ENCODE measurements at regions not wholly inside any gene's neighbourhood (a gene's known extent, or its start where the extent isn't known, plus 50 kb on each side); places are given as distances from the start of the nearest gene placed in this dataset.

DNA sequence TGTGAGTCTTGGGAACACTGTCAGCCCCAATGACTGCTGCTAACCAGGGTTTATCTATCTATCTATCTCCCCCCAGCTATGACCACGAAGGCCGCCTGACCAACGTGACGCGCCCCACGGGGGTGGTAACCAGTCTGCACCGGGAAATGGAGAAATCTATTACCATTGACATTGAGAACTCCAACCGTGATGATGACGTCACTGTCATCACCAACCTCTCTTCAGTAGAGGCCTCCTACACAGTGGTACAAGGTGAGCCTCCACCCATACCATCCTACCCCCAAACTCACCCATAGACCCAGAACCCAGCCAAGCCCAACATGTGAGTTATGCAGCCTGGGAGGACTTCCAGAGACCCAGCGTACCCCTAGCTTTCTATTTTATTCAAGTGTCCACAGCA, 65.4 kb upstream of the WWC1 start:
- 94% methylated on average over 10 of the region's 10 CpGs; no CpG with 5 or more reads in 1 of the 2 donors for WGBS, 2 donors (ENCODE audit: low coverage in 1 of 2)
- Histone ChIP-seq H3K4me3 (no peak overlapping the region), H3K36me3 (no peaks in the 10 kb centered on the region), H3K4me1 (no peaks in the 10 kb centered on the region), H3K27ac (no peak overlapping the region), H3K9me3 (no peaks in the 10 kb centered on the region), H3K27me3 (peaks cover under 1% of the 10 kb centered on the region)
- in situ Hi-C loops (cut with MboI; ENCODE audit: low pct_ligation_motif_present in 1 of 4, low pct_unique_long_range_greater_than_20kb in 1 of 4, low sequenced_read_pairs in 3 of 4) = loop anchor here in 2 of 4 donors (10.0 kb wide), 1 partner anchor 501 kb away; no protein-coding TSS in a partner anchor
- intact Hi-C loops (cut with DNase I; ENCODE audit: low total_unique reads) = no loop called here
- DNase-seq = no peak
- TF ChIP-seq POLR2A (IDR thresholded peaks at IDR 0.05) = no peak
- no peak for TF ChIP-seq EP300 (IDR thresholded peaks at IDR 0.05; ENCODE audit: low read depth)
- TF ChIP-seq, protein P1, sequence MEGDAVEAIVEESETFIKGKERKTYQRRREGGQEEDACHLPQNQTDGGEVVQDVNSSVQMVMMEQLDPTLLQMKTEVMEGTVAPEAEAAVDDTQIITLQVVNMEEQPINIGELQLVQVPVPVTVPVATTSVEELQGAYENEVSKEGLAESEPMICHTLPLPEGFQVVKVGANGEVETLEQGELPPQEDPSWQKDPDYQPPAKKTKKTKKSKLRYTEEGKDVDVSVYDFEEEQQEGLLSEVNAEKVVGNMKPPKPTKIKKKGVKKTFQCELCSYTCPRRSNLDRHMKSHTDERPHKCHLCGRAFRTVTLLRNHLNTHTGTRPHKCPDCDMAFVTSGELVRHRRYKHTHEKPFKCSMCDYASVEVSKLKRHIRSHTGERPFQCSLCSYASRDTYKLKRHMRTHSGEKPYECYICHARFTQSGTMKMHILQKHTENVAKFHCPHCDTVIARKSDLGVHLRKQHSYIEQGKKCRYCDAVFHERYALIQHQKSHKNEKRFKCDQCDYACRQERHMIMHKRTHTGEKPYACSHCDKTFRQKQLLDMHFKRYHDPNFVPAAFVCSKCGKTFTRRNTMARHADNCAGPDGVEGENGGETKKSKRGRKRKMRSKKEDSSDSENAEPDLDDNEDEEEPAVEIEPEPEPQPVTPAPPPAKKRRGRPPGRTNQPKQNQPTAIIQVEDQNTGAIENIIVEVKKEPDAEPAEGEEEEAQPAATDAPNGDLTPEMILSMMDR (IDR thresholded peaks at IDR 0.05) = no peak
- no peak for TF ChIP-seq POLR2AphosphoS5 (IDR thresholded peaks at IDR 0.05)

DNA sequence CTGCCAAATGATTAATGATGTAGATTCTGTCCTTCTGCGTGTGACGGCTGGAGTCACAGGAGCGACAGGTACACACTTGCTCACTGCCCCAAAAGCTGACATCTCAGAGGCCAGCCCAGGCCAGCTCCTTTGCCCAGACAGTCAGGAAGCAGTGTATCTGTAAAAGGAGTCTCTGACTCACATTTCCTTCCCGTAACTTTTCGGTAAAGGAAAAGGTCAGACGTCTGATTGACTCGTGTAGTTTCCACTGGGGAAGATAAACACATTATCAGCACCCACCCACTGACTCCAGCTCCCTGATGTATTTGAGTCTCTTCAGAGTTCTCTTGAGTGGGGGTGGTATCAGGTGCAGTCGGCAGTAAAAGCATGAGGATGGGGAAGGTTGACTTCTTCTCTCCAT, 64.4 kb upstream of the WWC1 start:
- no peak for DNase-seq
- Histone ChIP-seq H3K4me3 (no peak overlapping the region), H3K36me3 (no peaks in the 10 kb centered on the region), H3K4me1 (no peaks in the 10 kb centered on the region), H3K27ac (no peak overlapping the region), H3K9me3 (no peaks in the 10 kb centered on the region), H3K27me3 (no peaks in the 10 kb centered on the region)
- intact Hi-C loops (cut with DNase I; ENCODE audit: low total_unique reads) (no loop called here), in situ Hi-C loops (cut with MboI; ENCODE audit: low pct_ligation_motif_present in 1 of 4, low pct_unique_long_range_greater_than_20kb in 1 of 4, low sequenced_read_pairs in 3 of 4) (loop anchor here in 2 of 4 donors (10.0 kb wide), 1 partner anchor 502 kb away; no protein-coding TSS in a partner anchor)
- TF ChIP-seq POLR2A (IDR thresholded peaks at IDR 0.05) = no peak
- 74 to 85% methylated on average over 4 to 8 of the region's 8 CpGs for WGBS, 2 donors (ENCODE audit: low coverage in 1 of 2)

DNA sequence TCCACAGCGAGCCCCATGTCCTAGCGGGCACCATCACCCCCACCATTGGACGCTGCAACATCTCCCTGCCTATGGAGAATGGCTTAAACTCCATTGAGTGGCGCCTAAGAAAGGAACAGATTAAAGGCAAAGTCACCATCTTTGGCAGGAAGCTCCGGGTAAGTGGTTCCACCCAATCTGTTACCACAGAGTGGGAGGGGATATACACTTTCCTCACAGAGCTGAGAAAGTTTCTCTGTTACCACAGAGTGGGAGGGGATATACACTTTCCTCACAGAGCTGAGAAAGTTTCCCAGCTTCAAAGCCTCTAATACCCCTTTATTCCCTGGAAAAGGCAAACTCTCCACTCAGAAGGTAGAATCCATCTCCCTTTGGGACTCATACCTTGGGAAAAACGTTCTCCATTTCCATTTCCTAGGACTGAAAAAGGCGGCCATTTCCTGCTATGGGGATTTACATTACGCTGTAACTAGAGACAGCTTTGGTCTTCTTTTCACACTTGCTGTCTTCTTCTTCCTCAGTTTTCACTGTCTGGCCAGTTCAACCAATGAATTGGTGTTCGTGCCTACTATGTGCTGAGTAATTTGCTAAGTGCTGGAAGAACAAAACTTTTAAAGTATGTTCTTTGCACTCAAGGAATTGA, 63.4 kb upstream of the WWC1 start:
- 82 to 88% methylated on average over 4 to 9 of the region's 9 CpGs for WGBS, 2 donors (ENCODE audit: low coverage in 1 of 2)
- DNase-seq = no peak
- H3K27me3 ChIP-seq = no peaks in the 10 kb centered on the region
- intact Hi-C loops (cut with DNase I; ENCODE audit: low total_unique reads) (no loop called here), in situ Hi-C loops (cut with MboI; ENCODE audit: low pct_ligation_motif_present in 1 of 4, low pct_unique_long_range_greater_than_20kb in 1 of 4, low sequenced_read_pairs in 3 of 4) (loop anchor here in 2 of 4 donors (10.0 kb wide), 1 partner anchor 503 kb away; no protein-coding TSS in a partner anchor)
- H3K27ac ChIP-seq = no peak overlapping the region
- H3K9me3 ChIP-seq = no peaks in the 10 kb centered on the region
- no peak overlapping the region for H3K4me3 ChIP-seq
- TF ChIP-seq, protein P1 (IDR thresholded peaks at IDR 0.05) = no peak
- no peak for TF ChIP-seq POLR2AphosphoS5 (IDR thresholded peaks at IDR 0.05)
- no peak for TF ChIP-seq POLR2A (IDR thresholded peaks at IDR 0.05)
- no peak for TF ChIP-seq EP300 (IDR thresholded peaks at IDR 0.05; ENCODE audit: low read depth)
- no peaks in the 10 kb centered on the region for H3K36me3 ChIP-seq
- H3K4me1 ChIP-seq = no peaks in the 10 kb centered on the region

DNA sequence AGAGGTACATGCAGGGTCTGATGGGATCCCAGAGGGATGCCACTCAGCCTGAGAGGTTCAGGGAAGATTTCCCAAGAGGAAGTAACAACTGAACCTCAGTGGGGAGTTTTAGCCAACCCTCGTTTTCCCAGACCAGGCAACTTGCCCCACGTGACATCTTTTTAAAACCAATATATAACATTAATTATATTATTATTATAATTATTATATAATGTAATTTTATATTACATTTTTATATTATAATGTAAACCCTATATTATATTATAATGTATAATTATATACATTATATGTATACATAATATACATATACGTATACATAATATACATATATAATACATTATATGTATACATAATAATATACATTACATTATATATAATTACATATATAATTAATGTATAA, 62.8 kb upstream of the WWC1 start:
- 92 to 94% methylated on average over 3 of the region's 3 CpGs for WGBS, 2 donors (ENCODE audit: low coverage in 1 of 2)
- in situ Hi-C loops (cut with MboI; ENCODE audit: low pct_ligation_motif_present in 1 of 4, low pct_unique_long_range_greater_than_20kb in 1 of 4, low sequenced_read_pairs in 3 of 4) = loop anchor here in 2 of 4 donors (10.0 kb wide), 1 partner anchor 504 kb away; no protein-coding TSS in a partner anchor

More for the DNA sequence above, 62.8 kb upstream of the WWC1 start:
- Histone ChIP-seq H3K4me1 (no peaks in the 10 kb centered on the region), H3K9me3 (no peaks in the 10 kb centered on the region), H3K4me3 (no peak overlapping the region), H3K27ac (no peak overlapping the region), H3K27me3 (no peaks in the 10 kb centered on the region), H3K36me3 (no peaks in the 10 kb centered on the region)
- TF ChIP-seq, protein P1 (IDR thresholded peaks at IDR 0.05) = no peak
- no peak for TF ChIP-seq EP300 (IDR thresholded peaks at IDR 0.05; ENCODE audit: low read depth)
- no peak for TF ChIP-seq POLR2A (IDR thresholded peaks at IDR 0.05)
- TF ChIP-seq POLR2AphosphoS5 (IDR thresholded peaks at IDR 0.05) = no peak
- intact Hi-C loops (cut with DNase I; ENCODE audit: low total_unique reads) = no loop called here
- no peak for DNase-seq

All from transverse colon (tissue), 4 donors.